ENCODE measurements at regions not wholly inside any gene's neighbourhood (a gene's known extent, or its start where the extent isn't known, plus 50 kb on each side); places are given as distances from the start of the nearest gene placed in this dataset.
"Not testable (repeated sequence)": the region's sequence is repeated elsewhere in the genome, so short reads cannot be mapped to it uniquely, and the experiment has no call there.

- no peak for TF ChIP-seq CTCF (IDR thresholded peaks at IDR 0.05; ENCODE audit: insufficient read depth, low read depth, low read length)
- DNase-seq (ENCODE audit: low read depth) = no peak
- no peak overlapping the region for H3K4me3 ChIP-seq (ENCODE audit: low read depth, low read length)
These were observed 285.4 kb downstream of the C11orf87 start for GRCh38 chr11:109707411-109707810.

GRCh38 chr11:109708184-109708583 is 286.2 kb downstream of the C11orf87 start:
- DNase-seq (ENCODE audit: low read depth) = no peak
- TF ChIP-seq CTCF (IDR thresholded peaks at IDR 0.05; ENCODE audit: insufficient read depth, low read depth, low read length) = no peak
- H3K4me3 ChIP-seq (ENCODE audit: low read depth, low read length) = no peak overlapping the region

- DNase-seq (ENCODE audit: low read depth); H3K4me3 ChIP-seq (ENCODE audit: low read depth, low read length): not testable (repeated sequence)
These were observed 292.5 kb downstream of the C11orf87 start for GRCh38 chr11:109714444-109714843.

- not testable (repeated sequence) for DNase-seq (ENCODE audit: low read depth); H3K4me3 ChIP-seq (ENCODE audit: low read depth, low read length)
These were observed 293.4 kb downstream of the C11orf87 start for GRCh38 chr11:109715424-109715823.

GRCh38 chr11:109726061-109726460 is 304.1 kb downstream of the C11orf87 start:
- DNase-seq (ENCODE audit: low read depth) = no peak
- no peak for TF ChIP-seq CTCF (IDR thresholded peaks at IDR 0.05; ENCODE audit: insufficient read depth, low read depth, low read length)
- no peak overlapping the region for H3K4me3 ChIP-seq (ENCODE audit: low read depth, low read length)

GRCh38 chr11:109728056-109728455 is 306.1 kb downstream of the C11orf87 start:
- no peak for TF ChIP-seq CTCF (IDR thresholded peaks at IDR 0.05; ENCODE audit: insufficient read depth, low read depth, low read length)
- no peak for DNase-seq (ENCODE audit: low read depth)
- no peak overlapping the region for H3K4me3 ChIP-seq (ENCODE audit: low read depth, low read length)

- TF ChIP-seq CTCF (IDR thresholded peaks at IDR 0.05; ENCODE audit: insufficient read depth, low read depth, low read length) = no peak
- H3K4me3 ChIP-seq (ENCODE audit: low read depth, low read length) = no peak overlapping the region
- DNase-seq (ENCODE audit: low read depth) = no peak
These were observed 307.8 kb downstream of the C11orf87 start for GRCh38 chr11:109729761-109730160.

- no peak overlapping the region for H3K4me3 ChIP-seq (ENCODE audit: low read depth, low read length)
- DNase-seq (ENCODE audit: low read depth) = no peak
- TF ChIP-seq CTCF (IDR thresholded peaks at IDR 0.05; ENCODE audit: insufficient read depth, low read depth, low read length) = no peak
These were observed 308.7 kb downstream of the C11orf87 start for GRCh38 chr11:109730669-109731068.

All from fibroblast of villous mesenchyme (primary cell).